IMR-90 (cell line): ENCODE measurements at regions not wholly inside any gene's neighbourhood (a gene's known extent, or its start where the extent isn't known, plus 50 kb on each side); places are given as distances from the start of the nearest gene placed in this dataset.

ENCODE experiments used
- ATAC-seq: fragments of 200-7000 bp; cut with Tn5 transposase; 2 replicates; pipeline ENCODE4 v1.9.1; 2020; ENCODE audit warnings: low read depth, mild to moderate bottlenecking, moderate library complexity
- BruUV-seq: library from RNA; stranded (reverse); fragments of 400-500 nt; replicated peaks from 2 replicates; lab custom pipeline; 2021; lab: Mats Ljungman, UMichigan
- CTCF ChIA-PET: fragments of 300-600 bp; formaldehyde crosslinking; extraction: SDS; loops from one replicate; lab custom pipeline; 2021; ENCODE audit warnings: antibody characterized with exemption; lab: Yijun Ruan, JAX
- POLR2A ChIA-PET: fragments of 300-600 bp; sonication (Branson Sonifier 250); formaldehyde crosslinking; loops from one replicate; lab custom pipeline; 2022; ENCODE audit warnings: antibody characterized with exemption; ENCODE audit not compliant: unreplicated experiment; lab: Charles Lee
- DNase-seq: peaks from one replicate; pipeline ENCODE4 v3.0.0; 2013
- H2AFZ ChIP-seq: replicated peaks from 2 replicates; pipeline ENCODE3; 2013; ENCODE audit warnings: low read length, mild to moderate bottlenecking; ENCODE audit not compliant: poor library complexity
- H2AK5ac ChIP-seq: 2 replicates; pipeline ENCODE4 v1.6.1; 2013; ENCODE audit warnings: low read depth, low read length, inconsistent platforms
- H2AK9ac ChIP-seq: replicated peaks from 2 replicates; pipeline ENCODE3; 2013; ENCODE audit warnings: mild to moderate bottlenecking, low read depth, low read length, moderate library complexity; ENCODE audit not compliant: poor library complexity
- H2BK120ac ChIP-seq: 2 replicates; pipeline ENCODE4 v1.6.1; 2013; ENCODE audit warnings: low read depth, low read length, inconsistent platforms
- H2BK15ac ChIP-seq: 3 replicates; pipeline ENCODE4 v1.6.1; 2013; ENCODE audit warnings: low read depth, low read length, inconsistent platforms
- H2BK20ac ChIP-seq: 2 replicates; pipeline ENCODE4 v1.6.1; 2013; ENCODE audit warnings: low read depth, mild to moderate bottlenecking, inconsistent platforms, low read length, moderate library complexity
- H2BK5ac ChIP-seq: 2 replicates; pipeline ENCODE4 v1.6.1; 2013; ENCODE audit warnings: mild to moderate bottlenecking, low read depth, low read length, inconsistent platforms; ENCODE audit not compliant: poor library complexity, severe bottlenecking
- H3K14ac ChIP-seq: replicated peaks from 2 replicates; pipeline ENCODE4 v1.6.1; 2013; ENCODE audit warnings: low read depth, low read length, inconsistent platforms
- H3K18ac ChIP-seq: 2 replicates; pipeline ENCODE4 v1.6.1; 2013; ENCODE audit warnings: low read depth, low read length, control low read depth
- H3K23ac ChIP-seq: 2 replicates; pipeline ENCODE4 v1.6.1; 2013; ENCODE audit warnings: low read depth, low read length, inconsistent platforms
- H3K27ac ChIP-seq: 2 replicates; pipeline ENCODE4 v1.5.1; 2013; ENCODE audit warnings: mild to moderate bottlenecking, control low read depth, low read length; ENCODE audit not compliant: insufficient read depth
- H3K27me3 ChIP-seq: 2 replicates; pipeline ENCODE4 v1.6.1; 2013; ENCODE audit warnings: low read length; ENCODE audit not compliant: control insufficient read depth, insufficient read depth
- H3K36me3 ChIP-seq: 2 replicates; pipeline ENCODE4 v1.6.1; 2013; ENCODE audit warnings: low read length, mixed read lengths; ENCODE audit not compliant: control insufficient read depth, insufficient read depth
- H3K4ac ChIP-seq: 2 replicates; pipeline ENCODE4 v1.6.1; 2013; ENCODE audit warnings: low read depth, low read length, inconsistent platforms
- H3K4me1 ChIP-seq: 2 replicates; pipeline ENCODE4 v1.6.1; 2013; ENCODE audit warnings: low read length, mixed read lengths; ENCODE audit not compliant: control insufficient read depth, insufficient read depth
- H3K4me2 ChIP-seq: 2 replicates; pipeline ENCODE4 v1.6.1; 2013; ENCODE audit warnings: low read depth, mild to moderate bottlenecking, control low read depth, low read length, moderate library complexity
- H3K4me3 ChIP-seq: 2 replicates; pipeline ENCODE4 v1.5.1; 2013; ENCODE audit warnings: low read depth, mild to moderate bottlenecking, control low read depth, low read length, moderate library complexity; ENCODE audit not compliant: insufficient read depth
- H3K56ac ChIP-seq: 2 replicates; pipeline ENCODE4 v1.6.1; 2013; ENCODE audit warnings: low read length, inconsistent platforms; ENCODE audit not compliant: insufficient read depth; ENCODE audit errors: extremely low read depth
- H3K79me1 ChIP-seq, 2 experiments: 2 replicates each; pipeline ENCODE4 v1.6.1; 2013; ENCODE audit warnings: low read length in 2 of 2, inconsistent platforms in 1 of 2, low read depth in 1 of 2
- H3K9ac ChIP-seq: 2 replicates; pipeline ENCODE4 v1.6.1; 2013; ENCODE audit warnings: low read depth, low read length, control low read depth
- H3K9me1 ChIP-seq: 2 replicates; pipeline ENCODE4 v1.6.1; 2013; ENCODE audit warnings: low read length, inconsistent platforms; ENCODE audit not compliant: insufficient read depth
- H3K9me3 ChIP-seq: 2 replicates; pipeline ENCODE4 v1.6.1; 2013; ENCODE audit warnings: low read length; ENCODE audit not compliant: control insufficient read depth, insufficient read depth
- H4K20me1 ChIP-seq: 2 replicates; pipeline ENCODE4 v1.6.1; 2013; ENCODE audit warnings: low read length, inconsistent platforms; ENCODE audit not compliant: insufficient read depth
- H4K5ac ChIP-seq: 2 replicates; pipeline ENCODE4 v1.6.1; 2013; ENCODE audit warnings: mild to moderate bottlenecking, low read depth, low read length, control low read depth
- H4K8ac ChIP-seq, 2 experiments: 2 replicates each; pipeline ENCODE4 v1.6.1; 2013; ENCODE audit warnings: low read depth in 2 of 2, low read length in 2 of 2, control low read depth in 1 of 2, inconsistent platforms in 1 of 2
- H4K91ac ChIP-seq: 2 replicates; pipeline ENCODE4 v1.6.1; 2013; ENCODE audit warnings: low read depth, low read length, inconsistent platforms; ENCODE audit not compliant: insufficient read depth
- BHLHE40 ChIP-seq: fragments of 150-350 bp; IDR thresholded peaks from 2 replicates; pipeline ENCODE4 v1.6.1; 2016; ENCODE audit warnings: mild to moderate bottlenecking, low read depth, low read length
- CHD1 ChIP-seq: IDR thresholded peaks from 2 replicates; pipeline ENCODE4 v1.6.1; 2012; ENCODE audit warnings: low read depth, low read length, improper control_type of control experiment
- MXI1 ChIP-seq: IDR thresholded peaks from 2 replicates; pipeline ENCODE4 v1.6.1; 2012; ENCODE audit warnings: low read depth, mild to moderate bottlenecking, low read length, moderate library complexity, borderline replicate concordance
- POLR2A ChIP-seq: IDR thresholded peaks from 2 replicates; pipeline ENCODE4 v1.6.1; 2012; ENCODE audit warnings: mild to moderate bottlenecking, low read depth, low read length
- RCOR1 ChIP-seq: IDR thresholded peaks from 2 replicates; pipeline ENCODE4 v1.6.1; 2012; ENCODE audit warnings: mild to moderate bottlenecking, low read length, improper control_type of control experiment; ENCODE audit not compliant: insufficient replicate concordance
- SMC3 ChIP-seq: fragments of 150-350 bp; IDR thresholded peaks from 2 replicates; pipeline ENCODE4 v1.6.1; 2016; ENCODE audit warnings: low read depth, mild to moderate bottlenecking, antibody characterized with exemption, low read length, moderate library complexity
- USF2 ChIP-seq: fragments of 150-350 bp; IDR thresholded peaks from 2 replicates; pipeline ENCODE4 v1.6.1; 2017; ENCODE audit warnings: mild to moderate bottlenecking, antibody characterized with exemption, low read length, low read depth
- WGBS, 2 experiments: methylation state at CpG; one replicate each; pipeline versions ENCODE4 v1.1.5 to v1.1.7; 2013; ENCODE audit warnings: missing lambda C conversion rate in 2 of 2; ENCODE audit not compliant: insufficient read length in 1 of 2; ENCODE audit errors: extremely low coverage in 2 of 2; 5-methylcytosine and 5-hydroxymethylcytosine counted together
- dilution Hi-C: fragments of 300-500 bp; cut with HindIII; formaldehyde crosslinking; loops from one replicate; pipeline ENCODE4 v1.14.3; 2018; ENCODE audit warnings: low sequenced_read_pairs; ENCODE audit not compliant: unreplicated experiment
- in situ Hi-C: fragments of 300-500 bp; cut with MboI; formaldehyde crosslinking; loops from 3 replicates; pipeline ENCODE4 v1.14.3; 2019; ENCODE audit warnings: low sequenced_read_pairs, inconsistent platforms, mixed read lengths
- intact Hi-C: fragments of 100-400 bp; cut with micrococcal nuclease; formaldehyde crosslinking; loops from 2 replicates; pipeline ENCODE4 v1.10.0; 2022
- TF ChIP-seq, protein P1 (sequence below): conservative IDR thresholded peaks from 2 replicates; pipeline ENCODE4 v1.5.1; 2012; ENCODE audit warnings: mild to moderate bottlenecking, low read depth, low read length, improper control_type of control experiment

DNA sequence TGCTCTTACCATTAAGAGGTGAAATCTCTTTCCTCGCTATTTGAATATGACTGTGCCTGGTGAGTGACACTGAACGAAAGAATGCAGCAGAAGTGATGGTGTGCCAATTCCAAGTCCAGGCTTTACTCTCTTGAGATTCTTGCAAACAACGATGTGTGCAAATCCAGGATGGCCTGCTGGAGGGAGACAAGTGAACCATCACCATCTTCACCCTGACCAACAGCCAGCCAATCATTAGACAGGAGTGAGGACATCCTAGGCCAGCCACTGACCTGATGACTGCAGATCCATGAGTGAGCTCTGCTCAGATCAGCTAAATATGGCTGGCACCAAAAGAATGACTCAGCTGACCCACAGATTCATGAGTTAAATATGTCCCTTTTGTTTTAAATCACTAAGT is 878.0 kb downstream of the PDCD6IP start:
- intact Hi-C loops (no loop called here), in situ Hi-C loops (no loop called here), dilution Hi-C loops (no loop called here)
- no peak overlapping the region for H2BK5ac ChIP-seq
- H3K56ac ChIP-seq = no peak overlapping the region
- ChIA-PET POLR2A (no interaction called here), CTCF (no interaction called here)
- no peak overlapping the region for H3K9ac ChIP-seq
- H2BK20ac ChIP-seq = no peak overlapping the region
- peaks cover 9% of the 10 kb centered on the region for H3K9me3 ChIP-seq
- no peak overlapping the region for H2AK9ac ChIP-seq
- H3K27ac ChIP-seq = no peak overlapping the region
- no peaks in the 10 kb centered on the region for H3K27me3 ChIP-seq
- H4K5ac ChIP-seq = no peak overlapping the region
- H3K36me3 ChIP-seq = no peaks in the 10 kb centered on the region
- H3K23ac ChIP-seq = no peak overlapping the region
- WGBS, 2 experiments = no CpG with 5 or more reads among the region's 3 CpGs
- ATAC-seq (no peak), DNase-seq (no peak)
- BruUV-seq = no TSS peak
- H2AFZ ChIP-seq = no peak overlapping the region
- no peaks in the 10 kb centered on the region for H4K20me1 ChIP-seq
- no peaks in the 10 kb centered on the region for H3K9me1 ChIP-seq
- H3K79me1 ChIP-seq = no peaks in the 10 kb centered on the region
- H3K4me2 ChIP-seq = no peak overlapping the region
- no peak overlapping the region for H3K18ac ChIP-seq
- H3K14ac ChIP-seq = no peak overlapping the region
- H2BK15ac ChIP-seq = no peak overlapping the region
- no peak for TF ChIP-seq CHD1
- no peak for TF ChIP-seq USF2
- TF ChIP-seq BHLHE40 = no peak
- no peak for TF ChIP-seq SMC3
- no peak for TF ChIP-seq MXI1
- no peak for TF ChIP-seq RCOR1
- TF ChIP-seq POLR2A = no peak
- TF ChIP-seq, protein P1, sequence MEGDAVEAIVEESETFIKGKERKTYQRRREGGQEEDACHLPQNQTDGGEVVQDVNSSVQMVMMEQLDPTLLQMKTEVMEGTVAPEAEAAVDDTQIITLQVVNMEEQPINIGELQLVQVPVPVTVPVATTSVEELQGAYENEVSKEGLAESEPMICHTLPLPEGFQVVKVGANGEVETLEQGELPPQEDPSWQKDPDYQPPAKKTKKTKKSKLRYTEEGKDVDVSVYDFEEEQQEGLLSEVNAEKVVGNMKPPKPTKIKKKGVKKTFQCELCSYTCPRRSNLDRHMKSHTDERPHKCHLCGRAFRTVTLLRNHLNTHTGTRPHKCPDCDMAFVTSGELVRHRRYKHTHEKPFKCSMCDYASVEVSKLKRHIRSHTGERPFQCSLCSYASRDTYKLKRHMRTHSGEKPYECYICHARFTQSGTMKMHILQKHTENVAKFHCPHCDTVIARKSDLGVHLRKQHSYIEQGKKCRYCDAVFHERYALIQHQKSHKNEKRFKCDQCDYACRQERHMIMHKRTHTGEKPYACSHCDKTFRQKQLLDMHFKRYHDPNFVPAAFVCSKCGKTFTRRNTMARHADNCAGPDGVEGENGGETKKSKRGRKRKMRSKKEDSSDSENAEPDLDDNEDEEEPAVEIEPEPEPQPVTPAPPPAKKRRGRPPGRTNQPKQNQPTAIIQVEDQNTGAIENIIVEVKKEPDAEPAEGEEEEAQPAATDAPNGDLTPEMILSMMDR = no peak
- no peak overlapping the region for H3K4me3 ChIP-seq
- no peak overlapping the region for H4K91ac ChIP-seq
- no peaks in the 10 kb centered on the region for H3K4me1 ChIP-seq
- H2BK120ac ChIP-seq = no peak overlapping the region
- H3K4ac ChIP-seq = no peak overlapping the region
- H4K8ac ChIP-seq = no peak overlapping the region
- no peak overlapping the region for H2AK5ac ChIP-seq
